ENCODE measurements at regions not wholly inside any gene's neighbourhood (a gene's known extent, or its start where the extent isn't known, plus 50 kb on each side); places are given as distances from the start of the nearest gene placed in this dataset.
"Not testable (repeated sequence)": the region's sequence is repeated elsewhere in the genome, so short reads cannot be mapped to it uniquely, and the experiment has no call there.

DNA sequence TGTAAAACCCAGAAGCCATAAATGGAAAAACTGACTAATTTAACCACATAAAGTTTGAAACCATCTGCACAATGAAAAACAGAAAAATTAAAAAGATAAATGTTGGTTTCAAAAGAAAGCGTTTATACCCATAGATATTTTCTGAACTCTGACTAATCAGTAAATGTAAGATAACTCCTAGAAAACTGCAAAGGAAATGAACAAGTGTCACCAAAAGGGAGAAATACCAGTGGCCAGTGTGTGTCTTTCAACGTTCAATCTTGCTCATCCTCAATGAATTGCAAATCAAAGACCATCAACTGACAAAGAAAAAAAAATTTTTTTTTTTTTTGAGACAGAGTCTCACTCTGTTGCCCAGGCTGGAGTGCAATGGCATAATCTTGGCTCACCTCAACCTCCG is 180.1 kb downstream of the SYK start:
- DNase-seq (ENCODE audit: low read depth), result no peak

DNA sequence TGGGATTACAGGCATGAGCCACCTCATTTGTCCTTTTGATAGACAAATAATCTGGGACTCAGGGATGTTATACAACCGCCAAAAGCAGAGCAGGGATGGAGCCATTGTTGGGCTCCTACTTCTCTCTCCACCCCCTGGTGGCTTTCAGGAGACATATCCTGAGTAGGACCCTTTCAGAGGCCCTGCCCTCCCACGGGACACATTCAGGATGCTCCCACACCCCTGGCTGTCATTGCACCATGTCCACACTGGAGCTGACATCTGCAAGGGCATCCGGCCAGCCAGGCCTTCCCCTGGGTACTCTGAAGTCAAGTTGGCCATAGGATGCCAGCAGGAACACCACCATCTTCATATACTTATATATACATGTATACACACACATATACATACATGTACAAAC is 181.8 kb downstream of the SYK start:
- no peak for DNase-seq (ENCODE audit: low read depth)

DNA sequence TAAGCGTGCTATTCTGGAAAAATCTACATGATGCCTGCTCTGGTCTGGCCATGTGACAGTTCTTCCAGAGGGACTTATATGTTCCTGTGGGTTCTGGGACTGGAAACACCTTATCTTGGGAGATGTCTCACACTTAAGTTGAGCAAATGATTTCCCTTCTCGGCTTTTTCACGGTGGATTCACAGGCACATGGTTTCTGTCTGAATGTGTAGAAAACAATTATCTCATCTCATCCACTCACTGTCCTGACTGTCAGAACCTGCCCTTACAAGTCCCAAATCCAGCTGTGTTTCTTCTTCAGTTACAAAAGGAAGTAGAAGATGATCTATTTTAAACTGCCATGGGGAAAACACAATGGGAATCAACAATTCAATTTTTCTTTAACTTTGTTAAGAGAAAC is 184.0 kb downstream of the SYK start:
- no peak for DNase-seq (ENCODE audit: low read depth)

DNA sequence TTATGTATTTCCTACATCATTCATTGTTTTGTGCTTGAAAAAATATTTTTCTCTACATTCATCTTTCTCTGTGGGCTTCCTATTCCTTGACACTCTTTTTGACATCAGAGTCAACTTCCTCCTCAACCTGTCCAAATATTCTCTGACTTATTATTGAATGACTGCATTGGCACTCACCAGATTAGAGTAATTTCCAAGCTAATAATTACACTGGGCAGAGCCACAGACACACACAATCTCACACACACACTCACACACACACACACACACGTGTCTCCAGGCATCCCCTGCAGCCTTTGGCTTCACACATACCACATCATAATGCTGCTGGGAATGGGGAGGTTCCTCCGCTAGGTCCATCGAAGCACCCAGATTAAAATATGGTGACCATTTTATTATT is 184.5 kb downstream of the SYK start:
- DNase-seq (ENCODE audit: low read depth), result no peak

DNA sequence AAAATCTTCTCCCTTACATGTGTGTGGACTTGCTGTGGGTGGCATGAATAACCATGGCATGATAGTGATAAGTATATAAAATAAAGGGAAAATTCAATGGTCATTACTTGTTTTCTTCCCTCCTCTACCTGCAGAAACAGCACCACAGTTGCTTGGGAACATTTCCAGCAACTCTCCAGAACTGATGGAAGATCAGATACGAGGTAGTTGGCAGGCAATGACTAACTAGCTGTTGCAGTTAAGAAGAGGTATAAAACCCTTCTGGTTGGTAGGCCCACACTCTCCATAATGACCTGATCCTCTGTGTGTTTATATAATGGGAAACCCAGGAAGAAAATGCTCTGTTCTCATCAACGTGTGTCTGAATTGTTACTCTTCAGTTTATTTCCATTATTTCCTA is 185.9 kb downstream of the SYK start:
- no peak for DNase-seq (ENCODE audit: low read depth)

DNA sequence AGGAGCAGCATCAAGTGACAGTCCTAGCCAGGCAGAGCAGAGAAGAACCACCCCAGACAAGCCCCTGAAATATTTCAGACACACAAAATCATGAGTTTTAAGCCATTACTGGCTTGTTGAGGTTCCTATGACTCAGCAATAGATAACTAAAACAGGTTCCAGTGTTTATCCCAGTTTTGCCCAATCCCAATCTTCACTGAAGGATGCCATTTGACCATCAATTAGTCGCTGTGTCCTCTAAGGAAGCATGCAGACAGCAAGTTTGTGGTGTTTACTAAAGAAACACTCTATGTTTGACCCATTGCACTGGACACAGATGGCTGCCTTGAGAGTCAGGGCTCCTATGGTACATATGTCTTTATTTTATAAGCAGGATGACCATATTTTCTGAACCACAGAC is 186.7 kb downstream of the SYK start:
- DNase-seq (ENCODE audit: low read depth), result no peak

DNA sequence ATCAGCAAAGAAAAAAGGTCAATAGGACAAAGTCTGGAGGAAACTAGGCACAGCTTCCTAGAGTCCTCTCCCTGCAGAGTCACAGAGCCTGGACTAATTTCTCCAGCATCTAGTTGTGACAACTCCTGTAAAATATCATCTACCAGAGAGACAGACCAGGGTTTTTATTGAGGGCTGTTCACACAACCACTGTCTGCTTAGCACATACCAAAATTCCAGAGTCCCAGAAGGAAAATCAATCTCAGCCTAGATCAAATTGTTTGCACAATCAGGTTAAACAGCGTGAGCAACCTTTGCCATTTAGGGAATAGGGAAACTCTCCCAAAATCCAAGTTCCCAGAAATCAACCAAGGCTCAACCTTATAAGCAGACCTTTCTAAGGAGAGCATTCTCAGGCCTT is 190.3 kb downstream of the SYK start:
- DNase-seq (ENCODE audit: low read depth), result no peak

DNA sequence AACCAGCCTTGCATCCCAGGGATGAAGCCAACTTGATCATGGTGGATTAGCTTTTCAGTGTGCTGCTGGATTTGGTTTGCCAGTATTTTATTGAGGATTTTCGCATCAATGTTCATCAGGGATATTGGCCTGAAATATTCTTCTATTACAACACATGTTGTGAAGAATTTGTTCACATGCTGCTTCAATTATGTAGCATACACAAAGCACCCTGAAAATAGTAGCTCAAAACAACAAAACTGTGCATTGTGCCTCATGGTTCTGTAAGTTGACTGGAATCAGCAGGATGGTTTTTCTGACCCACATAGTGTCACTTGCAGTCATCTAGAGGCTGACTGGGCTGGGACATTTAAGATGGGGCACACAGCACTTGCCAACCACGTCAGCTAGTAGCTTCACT is 193.9 kb downstream of the SYK start:
- no peak for DNase-seq (ENCODE audit: low read depth)

DNA sequence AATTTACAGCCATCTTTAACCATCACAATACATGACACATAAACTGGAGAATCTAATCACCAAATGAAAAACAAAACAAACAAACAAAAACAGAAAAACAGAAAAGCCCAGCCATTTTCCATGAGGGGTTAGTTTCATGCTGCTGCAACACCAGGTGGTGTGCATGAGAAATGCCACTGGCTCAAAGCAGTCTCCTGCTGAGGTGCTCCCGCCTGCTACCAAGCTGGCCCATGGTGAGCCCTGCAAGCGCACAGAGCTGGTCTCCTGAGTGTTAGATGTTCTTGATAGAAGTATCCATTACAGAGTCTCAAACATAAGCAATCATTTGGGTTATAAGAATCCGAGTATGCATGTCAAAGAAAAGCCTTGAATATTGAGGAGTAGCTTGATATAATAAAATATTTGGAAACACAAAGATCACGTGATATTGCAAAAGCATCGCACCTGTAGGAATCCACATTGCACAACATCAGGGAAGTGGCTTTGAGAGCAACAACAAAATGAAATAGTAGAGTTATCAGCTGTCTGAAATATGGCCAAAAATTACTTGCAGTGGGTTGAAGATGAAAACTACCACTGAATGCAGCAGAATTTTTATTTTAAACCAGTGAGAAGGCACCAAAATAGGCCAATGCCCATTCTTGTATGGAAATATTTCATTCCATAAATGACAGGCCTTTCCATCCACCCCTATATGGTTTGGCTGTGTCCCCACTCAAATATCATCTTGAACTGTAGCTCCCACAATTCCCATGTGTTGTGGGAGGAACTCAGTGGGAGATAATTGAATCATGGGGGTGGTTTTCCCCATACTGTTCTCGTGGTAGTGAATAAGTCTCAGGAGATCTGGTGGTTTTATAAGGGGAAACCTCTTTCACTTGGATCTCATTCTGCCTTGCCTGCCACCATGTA is 194.8 kb downstream of the SYK start:
- no peak for DNase-seq (ENCODE audit: low read depth)

DNA sequence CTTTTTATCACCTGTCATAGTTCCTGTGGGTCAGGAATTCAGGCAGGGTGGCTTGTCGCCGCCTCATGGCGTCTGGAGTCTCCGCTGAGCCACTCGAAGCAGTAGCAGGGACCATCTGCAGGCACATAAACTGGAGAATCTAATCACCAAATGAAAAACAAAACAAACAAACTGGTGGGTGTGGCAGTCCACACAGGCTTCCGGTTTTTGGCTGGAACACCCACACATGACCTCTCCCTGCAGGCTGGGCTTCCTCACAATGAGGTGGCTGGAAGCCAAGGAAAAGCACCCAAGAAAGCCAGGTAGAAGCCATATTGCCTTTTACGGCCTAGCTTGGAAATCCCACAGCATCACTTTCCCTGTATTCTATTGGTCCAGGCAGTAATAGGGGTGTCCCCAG is 197.0 kb downstream of the SYK start:
- DNase-seq (ENCODE audit: low read depth), result no peak

DNA sequence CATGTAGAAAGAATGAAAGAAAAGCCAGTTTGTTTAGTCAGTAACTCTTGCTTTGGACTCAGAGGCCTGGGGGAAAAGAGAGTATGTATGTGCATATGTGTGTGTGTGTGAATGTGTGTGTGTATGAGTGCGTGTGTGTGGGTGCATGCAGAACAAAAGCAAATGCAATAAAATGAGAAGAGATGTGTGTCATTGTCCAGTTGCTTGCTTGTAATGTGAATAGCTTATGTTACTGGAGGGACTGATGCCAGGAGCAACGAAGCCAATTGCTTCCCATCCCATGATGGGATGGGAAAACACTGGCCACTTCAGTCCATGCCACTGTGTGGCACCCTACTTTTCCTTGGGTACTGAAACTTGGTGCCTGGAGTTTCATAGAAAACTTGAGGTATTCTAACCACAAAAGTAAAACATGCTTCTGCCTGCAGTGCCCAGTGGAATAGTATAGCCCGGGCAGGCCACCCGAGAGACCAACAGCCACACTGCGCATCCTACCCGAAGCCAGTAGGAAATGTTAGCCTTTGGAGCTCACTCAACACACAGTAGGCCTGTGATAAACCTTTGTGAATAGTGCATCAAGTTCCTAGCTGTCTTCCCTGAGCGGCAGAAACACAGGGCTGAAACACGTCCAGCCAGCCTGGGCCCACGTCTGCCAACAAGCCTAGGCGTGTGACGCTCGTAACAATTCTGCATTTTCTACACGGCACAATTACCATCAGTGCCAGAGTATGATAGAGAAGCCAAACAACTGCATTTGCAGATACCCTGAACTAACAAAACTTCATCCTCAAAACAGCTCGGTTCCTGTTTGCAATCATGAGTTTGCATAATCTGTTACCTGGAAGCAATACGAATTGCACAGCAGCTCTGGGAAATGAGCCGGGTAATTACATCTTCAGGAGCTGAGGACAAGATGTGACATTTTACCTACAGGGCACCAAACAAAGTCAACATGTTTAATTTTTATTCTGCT is 198.1 kb downstream of the SYK start:
- DNase-seq (ENCODE audit: low read depth), result no peak

DNA sequence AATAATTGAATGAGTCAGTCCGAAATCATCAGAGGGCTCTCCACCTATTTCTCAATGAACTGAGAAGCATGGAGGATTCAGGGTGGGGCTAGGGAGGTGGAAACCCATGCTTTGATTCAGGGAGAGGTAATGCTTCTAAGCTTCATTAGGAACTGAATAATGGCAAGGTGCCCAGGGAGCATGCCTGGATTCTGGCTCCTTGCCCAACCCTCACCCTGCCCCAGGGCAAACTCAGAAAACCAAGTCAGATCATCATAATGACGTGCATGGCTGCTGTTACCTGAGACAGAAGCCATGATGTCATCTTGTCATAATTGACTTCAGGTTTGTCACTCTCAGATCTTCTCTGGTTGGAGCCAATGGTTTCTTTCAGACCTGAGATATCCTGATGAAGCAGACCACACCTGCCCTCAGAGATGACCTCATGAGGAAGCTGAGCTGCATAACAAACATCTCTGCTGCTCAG is 199.6 kb downstream of the SYK start:
- DNase-seq (ENCODE audit: low read depth), result no peak

DNA sequence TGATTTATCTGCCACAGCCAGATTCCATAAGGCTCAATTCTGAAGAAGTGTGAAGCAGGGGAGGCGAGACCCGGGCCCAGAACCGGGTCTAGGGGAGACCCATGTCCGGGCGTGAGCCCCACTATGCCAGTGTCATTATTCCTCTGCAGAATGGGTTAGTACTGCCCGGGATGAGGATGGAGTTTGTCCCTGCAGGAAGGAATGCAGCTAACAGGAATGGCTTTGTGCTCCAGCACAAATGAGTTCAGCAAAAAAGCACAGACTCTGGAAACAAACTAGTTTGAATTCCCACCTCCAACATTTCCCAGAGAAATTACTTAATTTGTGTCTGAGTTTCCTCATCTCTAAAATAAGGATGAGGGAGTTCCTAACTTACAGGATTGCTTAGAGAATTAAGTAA is 202.9 kb downstream of the SYK start:
- no peak for DNase-seq (ENCODE audit: low read depth)

DNA sequence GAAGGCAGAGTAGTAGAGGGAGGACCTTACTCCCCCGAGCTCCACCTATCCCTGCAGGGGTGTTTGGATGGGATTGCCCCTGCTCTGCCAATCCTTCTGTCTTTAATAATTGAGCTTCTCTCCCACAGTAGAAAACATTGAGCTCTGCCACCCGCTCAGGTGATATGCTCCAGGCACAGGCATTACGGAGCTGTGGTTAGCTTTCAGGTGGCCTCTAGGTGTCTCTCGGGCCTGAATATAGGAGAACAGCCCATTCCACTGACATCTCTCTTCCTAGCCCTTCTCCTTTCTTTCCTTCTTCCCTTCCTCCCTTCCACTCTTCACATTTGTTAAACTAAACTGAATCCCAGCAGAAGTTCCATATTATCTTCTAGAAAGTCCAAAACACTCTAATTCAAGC is 203.4 kb downstream of the SYK start:
- no peak for DNase-seq (ENCODE audit: low read depth)

DNA sequence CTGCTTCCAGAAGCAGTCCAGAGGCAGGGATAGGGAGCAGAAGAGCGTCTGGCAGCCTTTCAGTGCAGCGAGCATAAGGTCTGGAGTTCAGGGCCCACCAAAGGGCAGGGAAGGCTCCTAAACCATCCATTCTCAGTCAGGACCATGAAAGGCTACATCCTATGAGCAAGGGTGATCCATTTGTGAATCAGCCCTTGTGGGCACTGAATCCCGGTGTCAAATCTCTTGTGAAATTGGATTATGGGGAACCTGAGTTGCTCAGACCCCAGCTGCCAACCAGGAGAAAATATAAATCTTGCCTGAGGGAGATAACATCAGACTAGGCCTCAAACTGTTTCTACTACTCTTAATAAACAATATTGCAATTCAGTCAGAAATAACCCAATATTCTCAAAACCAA is 204.4 kb downstream of the SYK start:
- DNase-seq (ENCODE audit: low read depth), result no peak

DNA sequence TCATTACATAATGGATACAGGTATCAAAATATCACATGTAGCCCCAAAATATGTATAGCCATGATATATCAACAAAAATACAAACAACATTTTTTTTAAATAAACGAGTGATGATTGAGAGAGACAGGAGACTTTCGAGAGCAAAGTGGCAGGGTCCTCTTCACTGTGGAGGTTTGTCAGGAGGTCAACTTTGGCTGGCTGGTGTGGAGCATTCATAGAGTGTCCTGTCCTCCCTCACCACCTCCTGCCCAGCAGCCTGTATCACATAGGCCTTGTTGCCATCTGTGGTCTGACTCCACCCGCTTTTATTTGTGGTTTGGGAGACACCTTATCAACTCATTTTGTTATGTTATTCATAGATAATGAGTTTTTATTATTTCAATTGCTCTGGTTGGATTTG is 206.9 kb downstream of the SYK start:
- DNase-seq (ENCODE audit: low read depth), result no peak

DNA sequence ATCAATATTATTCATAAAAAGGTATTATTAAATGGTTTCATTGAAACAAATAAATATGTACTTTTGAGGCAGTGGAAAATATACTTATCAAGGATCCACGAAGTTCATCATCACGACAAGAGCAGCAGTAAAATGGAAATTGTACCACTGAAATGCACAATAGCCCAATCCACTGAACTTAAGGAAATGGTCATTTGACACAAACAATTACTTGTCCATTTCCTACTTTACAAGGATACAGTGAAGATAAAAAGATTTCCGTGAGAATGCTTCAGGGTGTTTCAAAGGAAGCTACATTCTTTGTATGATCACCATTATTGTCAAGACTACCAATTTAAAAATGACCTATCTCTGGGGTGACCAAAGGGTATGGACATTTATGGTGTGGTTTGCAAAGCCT is 210.3 kb downstream of the SYK start:
- DNase-seq (ENCODE audit: low read depth), result no peak

DNA sequence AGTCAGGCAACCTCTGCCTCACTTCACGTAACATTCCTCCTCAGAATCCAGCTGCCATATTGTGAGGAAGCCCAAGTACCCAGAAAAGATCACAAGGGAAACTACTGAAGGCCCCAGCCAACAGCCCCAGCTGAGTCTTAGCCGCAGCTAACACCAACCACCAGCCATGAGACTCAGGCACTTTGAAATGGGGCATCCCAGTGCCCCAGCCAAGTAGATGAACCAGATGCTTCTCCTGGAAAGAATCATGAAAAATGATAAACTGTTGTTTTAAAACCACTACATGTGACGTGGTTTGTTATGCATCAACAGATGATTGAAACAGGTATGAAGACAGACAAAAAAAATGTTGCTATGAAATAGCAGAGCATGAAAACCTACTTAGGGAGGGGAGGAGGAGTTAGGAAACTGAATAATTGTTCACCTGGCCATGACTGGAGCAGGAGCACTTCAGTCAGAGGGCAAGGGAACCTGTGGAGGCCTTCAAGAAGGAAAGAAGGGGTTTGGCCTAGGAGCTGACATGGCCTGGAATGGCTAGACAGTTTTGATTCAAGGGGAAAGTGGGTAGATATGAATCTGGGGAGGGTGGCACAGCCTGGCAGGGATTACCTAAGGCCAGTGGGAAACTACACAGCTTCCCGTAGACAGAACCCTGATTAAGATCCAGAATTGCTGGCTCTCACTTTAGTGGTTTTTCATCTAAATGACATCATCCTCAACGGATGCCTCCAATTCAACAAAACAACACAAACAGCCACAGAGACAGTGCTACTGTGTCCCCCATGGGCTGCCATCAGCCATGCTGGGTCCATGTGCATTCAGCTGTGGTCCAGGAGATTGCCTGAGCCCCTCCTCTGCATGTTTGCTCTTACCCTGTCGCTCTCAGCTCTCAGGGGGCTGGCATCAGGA is 211.6 kb downstream of the SYK start:
- DNase-seq (ENCODE audit: low read depth), result no peak

DNA sequence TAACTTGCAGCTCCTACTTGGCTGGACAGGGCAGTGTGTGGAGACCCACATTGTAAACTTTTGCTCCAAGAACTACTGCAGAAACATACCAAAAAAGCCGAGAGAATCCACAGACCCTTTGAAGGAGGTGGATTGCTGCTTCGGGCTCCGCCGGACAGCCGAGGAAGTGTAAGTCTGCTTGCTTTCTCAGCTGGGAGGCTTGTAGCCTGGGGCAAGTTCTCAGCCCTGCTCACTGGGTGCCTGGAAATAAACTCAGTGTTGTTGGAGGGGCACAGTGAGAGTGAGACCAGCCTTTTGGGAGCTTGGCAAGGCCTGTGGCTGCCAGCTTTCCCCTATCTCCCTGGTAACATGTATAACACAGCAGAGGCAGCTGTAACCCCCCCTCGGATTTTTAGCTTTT is 215.6 kb downstream of the SYK start:
- DNase-seq (ENCODE audit: low read depth), result no peak

DNA sequence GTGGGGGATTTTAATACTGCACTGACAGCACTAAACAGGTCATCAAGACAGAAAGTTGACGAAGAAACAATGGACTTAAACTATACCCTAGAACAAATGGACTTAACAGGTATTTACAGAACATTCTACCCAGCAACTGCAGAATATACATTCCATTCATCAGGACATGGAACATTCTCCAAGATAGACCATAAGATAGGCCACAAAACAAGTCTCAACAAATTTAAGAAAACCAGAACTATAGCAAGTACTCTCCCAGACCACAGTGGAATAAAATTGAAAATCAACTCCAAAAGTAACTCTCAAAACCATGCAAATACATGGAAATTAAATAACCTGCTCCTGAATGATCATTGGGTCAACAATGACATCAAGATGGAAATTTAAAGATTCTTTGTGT is 218.3 kb downstream of the SYK start:
- DNase-seq (ENCODE audit: low read depth), result not testable (repeated sequence)

DNA sequence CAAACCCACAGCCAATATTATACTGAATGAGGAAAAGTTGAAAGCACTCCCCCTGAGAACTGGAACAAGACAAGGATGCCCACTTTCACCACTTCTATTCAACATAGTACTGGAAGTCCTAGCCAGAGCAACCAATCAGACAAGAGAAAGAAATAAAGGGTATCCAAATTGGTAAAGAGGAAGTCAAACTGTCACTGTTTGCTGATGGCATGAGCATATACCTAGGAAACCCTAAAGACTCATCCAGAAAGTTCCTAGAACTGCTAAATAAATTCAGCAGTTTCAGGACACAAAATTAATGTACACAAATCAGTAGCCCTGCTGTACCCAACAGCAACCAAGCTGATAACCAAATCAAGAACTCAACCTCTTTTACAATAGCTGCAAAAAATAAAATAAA is 220.0 kb downstream of the SYK start:
- not testable (repeated sequence) for DNase-seq (ENCODE audit: low read depth)

DNA sequence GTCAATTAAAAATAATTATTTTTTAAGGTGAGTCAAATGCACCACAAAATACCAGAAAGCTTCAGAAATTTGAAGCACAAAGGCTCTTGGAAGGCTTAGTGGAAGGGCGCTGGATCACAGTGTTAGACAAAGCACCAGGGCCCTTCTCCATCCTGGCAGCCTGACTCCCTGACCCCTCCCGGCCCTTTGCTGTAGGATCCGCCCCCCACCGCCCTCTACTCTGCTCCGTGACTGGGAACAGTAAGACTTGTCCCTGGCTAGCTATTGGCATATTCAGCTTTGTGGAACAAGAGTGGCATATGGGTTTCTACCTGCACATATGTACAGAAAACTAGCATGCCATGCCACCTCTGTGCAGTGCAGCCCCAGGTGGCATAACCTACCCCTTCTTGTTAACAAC is 222.1 kb downstream of the SYK start:
- no peak for DNase-seq (ENCODE audit: low read depth)
